GM18909 (cell line): ENCODE measurements at regions not wholly inside any gene's neighbourhood (a gene's known extent, or its start where the extent isn't known, plus 50 kb on each side); places are given as distances from the start of the nearest gene placed in this dataset.
"Not testable (repeated sequence)": the region's sequence is repeated elsewhere in the genome, so short reads cannot be mapped to it uniquely, and the experiment has no call there.

Source experiments
- ATAC-seq: cut with Tn5 transposase; IDR thresholded peaks from one replicate; pipeline ENCODE4 v1.9.1; 2021; ENCODE audit warnings: mild to moderate bottlenecking; ENCODE audit not compliant: unreplicated experiment, poor library complexity

GRCh38 chr6:150681578-150682395 lies 82.1 kb downstream of the PLEKHG1 start:
- ATAC-seq = no peak

DNA sequence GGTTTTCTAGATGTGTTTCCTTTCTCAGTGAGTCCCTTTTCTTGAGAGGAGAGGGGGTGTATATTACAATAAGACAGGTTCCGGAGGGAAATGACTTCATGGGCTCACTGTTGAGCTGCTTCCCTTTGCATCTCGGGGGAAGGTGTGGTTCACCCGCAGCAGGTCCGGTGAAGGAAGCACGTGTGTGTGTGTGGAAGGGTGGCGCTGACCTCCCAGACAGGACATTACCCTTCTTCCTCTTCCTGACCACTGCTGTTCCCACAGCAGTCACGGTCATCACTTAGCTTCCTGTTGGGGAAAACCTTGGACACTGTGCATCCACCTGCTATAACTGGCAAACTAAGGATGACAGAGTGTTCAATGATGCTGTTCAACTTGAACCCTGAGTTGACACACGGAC lies 83.6 kb downstream of the PLEKHG1 start:
- no peak for ATAC-seq

DNA sequence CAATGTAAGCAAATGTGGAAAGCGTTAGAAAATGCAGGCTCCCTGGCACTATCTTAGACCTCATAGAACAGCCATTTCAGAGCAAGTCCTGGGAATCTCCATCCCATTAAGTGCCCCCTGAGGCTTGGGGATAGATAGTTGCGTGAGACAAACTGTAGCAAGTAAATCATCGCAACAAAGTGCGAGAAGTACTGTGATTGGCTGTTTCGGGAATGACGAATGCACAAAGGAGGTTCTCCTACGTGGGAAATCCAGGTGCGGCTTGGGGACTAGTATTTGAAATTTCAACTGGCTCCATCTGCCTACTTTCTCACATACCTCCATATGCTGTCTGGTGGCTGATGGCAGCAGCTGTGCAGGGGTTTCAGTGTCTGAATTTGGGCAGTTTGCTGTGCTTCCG lies 84.5 kb downstream of the PLEKHG1 start:
- ATAC-seq = no peak

DNA sequence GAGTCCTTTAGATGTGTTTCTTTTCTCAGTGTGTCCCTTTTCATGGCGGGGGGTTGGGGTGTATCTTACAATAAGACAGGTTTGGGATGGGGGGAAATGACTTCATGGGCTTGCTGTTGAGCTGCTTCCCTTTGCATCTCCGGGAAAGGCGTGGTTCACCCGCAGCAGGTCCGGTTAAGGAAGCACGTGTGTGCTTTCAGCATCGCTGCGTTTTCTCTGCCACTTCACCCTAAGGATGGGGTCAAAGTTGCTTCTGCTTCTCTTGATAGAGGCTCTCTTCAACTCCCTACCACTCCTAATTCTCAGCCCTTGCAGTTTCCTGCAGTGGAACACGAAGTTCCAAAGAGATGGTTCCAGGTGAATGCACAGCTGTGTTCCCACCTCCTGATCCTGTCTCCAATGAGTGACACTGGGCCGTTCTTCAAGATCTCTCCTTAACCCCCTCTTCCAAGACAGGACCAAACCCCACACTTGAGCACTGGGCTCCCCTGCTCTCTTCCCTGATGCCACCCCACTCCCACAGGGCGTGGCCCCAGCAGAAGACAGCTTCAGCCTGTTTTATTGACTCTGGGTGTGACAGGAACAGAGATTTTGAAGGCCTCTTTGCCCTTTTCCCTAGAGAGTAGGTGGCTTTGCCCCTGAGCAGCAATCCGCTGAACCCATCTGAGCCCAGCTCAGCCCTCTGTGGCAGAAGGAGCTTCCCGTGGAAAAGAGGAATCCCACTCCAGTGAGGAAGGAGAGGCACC lies 85.2 kb downstream of the PLEKHG1 start:
- ATAC-seq = no peak

DNA sequence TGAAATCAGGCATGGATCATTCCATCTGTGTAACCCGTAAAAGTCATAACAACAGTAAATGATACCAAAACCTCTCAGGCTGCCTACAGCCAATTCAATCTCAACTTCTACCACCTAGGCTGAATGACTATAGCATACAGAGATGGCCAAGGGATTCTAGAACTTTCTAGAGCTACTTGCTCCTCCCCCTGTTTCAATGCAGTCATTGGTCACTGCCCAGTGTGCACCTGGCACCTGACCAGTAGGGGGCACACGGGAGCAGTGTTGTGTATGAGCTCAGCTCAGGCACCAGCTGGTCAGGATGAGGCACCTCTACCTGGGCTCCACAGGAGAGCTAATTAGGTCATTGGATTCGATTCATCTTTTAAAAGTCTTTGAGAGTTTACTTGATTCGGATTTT lies 86.2 kb downstream of the PLEKHG1 start:
- ATAC-seq = peak; percentile 75

- no peak for ATAC-seq
These were observed 86.9 kb downstream of the PLEKHG1 start for GRCh38 chr6:150686566-150686965.

- no peak for ATAC-seq
These were observed 87.8 kb downstream of the PLEKHG1 start for GRCh38 chr6:150687508-150687907.

GRCh38 chr6:150689900-150690590 lies 90.4 kb downstream of the PLEKHG1 start:
- peak; percentile 47 for ATAC-seq

- ATAC-seq = no peak
These were observed 91.0 kb downstream of the PLEKHG1 start for GRCh38 chr6:150690681-150691080.

DNA sequence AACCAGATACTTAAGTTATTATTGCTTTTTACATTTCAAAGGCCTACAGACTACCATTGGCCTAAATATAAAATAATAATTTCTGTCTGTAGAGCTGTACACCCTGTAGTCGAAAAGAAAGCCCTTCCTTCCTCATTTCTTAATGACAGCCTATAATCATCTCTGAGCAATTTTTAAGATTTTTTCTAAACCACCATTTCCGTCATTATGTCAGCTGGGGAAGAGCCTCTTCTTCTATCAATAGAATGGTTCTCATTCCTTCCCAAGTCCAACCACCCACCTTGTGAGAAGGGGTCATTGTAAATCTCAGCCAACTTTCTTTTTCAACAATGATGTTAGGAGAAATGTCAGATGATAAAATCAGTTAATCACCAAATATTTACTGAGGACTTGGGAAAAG lies 91.8 kb downstream of the PLEKHG1 start:
- ATAC-seq = no peak

DNA sequence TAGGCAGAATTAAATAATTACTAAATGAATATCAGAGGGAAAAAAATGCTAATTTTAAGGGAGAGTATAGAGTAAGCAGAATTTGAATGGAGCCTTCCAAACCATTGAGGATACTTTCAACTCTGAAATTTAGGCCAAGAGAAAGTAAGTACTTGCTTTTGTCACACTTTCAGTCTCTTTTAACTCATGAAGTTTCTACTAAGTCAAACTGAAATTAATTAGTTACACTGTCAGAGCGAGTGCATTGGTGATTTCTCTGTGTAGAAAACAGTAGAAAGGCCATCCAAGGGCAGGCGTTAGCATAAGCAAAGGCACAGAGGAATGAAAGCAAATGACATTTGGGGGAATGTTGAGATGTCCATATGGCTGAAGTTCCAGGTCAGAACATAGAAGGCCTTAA lies 92.9 kb downstream of the PLEKHG1 start:
- ATAC-seq = peak; percentile 90

GRCh38 chr6:150694889-150695288 lies 95.2 kb downstream of the PLEKHG1 start:
- no peak for ATAC-seq

- no peak for ATAC-seq
These were observed 96.0 kb downstream of the PLEKHG1 start for GRCh38 chr6:150695652-150696051.

DNA sequence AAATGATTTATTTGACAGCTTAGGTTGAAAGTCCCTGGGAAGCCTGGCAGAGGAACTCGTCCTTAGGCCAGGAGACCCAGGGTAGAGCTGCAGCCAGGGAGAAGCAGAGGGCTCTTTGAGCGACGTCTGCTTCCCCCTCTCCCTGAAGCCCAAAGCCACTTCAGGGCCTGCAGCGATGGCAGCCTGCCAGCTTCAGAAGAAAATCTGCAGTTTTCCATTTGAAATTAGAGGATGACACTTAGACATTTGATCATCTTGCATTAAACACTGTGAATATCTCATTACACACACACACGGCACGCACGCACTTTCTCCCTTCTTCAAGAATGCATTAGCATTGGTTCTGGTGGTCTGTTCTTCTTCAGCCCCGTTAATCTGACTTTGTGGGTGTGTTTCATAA lies 96.5 kb downstream of the PLEKHG1 start:
- no peak for ATAC-seq

- ATAC-seq = not testable (repeated sequence)
These were observed 97.2 kb downstream of the PLEKHG1 start for GRCh38 chr6:150696918-150697317.

- ATAC-seq = no peak
These were observed 97.8 kb downstream of the PLEKHG1 start for GRCh38 chr6:150697515-150697914.

DNA sequence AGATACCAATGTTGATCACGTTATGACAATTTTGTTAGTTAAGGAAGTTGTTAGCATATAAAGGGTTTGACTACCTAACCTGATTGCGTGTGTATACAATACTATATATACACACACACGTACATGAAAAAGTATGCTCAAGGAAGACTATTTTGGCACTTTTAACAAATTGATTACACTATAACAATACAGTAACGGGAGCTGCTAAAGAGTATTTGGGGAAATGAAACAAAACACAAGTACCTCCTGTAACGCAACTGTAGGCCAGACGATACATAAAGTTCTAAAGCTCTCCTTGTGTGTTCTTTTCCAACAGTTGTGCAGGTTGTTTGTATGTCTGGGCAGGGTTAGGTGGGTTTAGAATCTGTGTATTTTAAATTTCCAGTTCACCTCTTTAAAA lies 98.7 kb downstream of the PLEKHG1 start:
- ATAC-seq = no peak

- no peak for ATAC-seq
These were observed 103.0 kb downstream of the PLEKHG1 start for GRCh38 chr6:150702675-150703074.

- no peak for ATAC-seq
These were observed 104.9 kb downstream of the PLEKHG1 start for GRCh38 chr6:150704447-150705192.

DNA sequence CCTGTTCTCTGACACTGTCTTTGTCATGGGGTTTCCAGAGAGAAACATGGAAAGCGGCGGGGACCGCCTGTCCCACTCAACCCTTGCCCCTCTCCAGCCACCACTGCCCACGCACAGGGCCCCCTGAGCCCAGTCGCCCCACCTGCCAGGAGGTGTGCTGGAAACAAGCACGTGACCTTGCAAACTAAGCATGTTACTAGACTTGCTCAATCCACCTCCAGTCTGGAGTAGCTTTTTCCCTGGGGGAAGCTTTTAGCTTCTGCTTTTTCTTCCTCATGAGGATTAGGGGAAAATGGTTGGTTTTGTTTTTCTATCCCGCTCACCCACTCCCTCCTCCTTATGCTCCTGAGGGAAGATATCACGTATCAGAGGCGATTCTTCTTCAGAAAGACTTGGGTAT lies 105.7 kb downstream of the PLEKHG1 start:
- ATAC-seq = no peak
